NCI-H1436 treated with DMSO at 0.1 percent for 48 hours (cell line): ENCODE measurements at regions not wholly inside any gene's neighbourhood (a gene's known extent, or its start where the extent isn't known, plus 50 kb on each side); places are given as distances from the start of the nearest gene placed in this dataset.
A peak's percentile ranks its signal among the peaks of the same experiment; 100 is the strongest.

Source experiments
- DNase-seq: peaks from one replicate; lab custom pipeline; 2025; lab: John Stamatoyannopoulos, UW

GRCh38 chr11:131300439-131300717 is 70.0 kb upstream of the NTM start:
- DNase-seq, result no peak

- no peak for DNase-seq
These were observed 69.1 kb upstream of the NTM start for GRCh38 chr11:131301306-131301705.

DNA sequence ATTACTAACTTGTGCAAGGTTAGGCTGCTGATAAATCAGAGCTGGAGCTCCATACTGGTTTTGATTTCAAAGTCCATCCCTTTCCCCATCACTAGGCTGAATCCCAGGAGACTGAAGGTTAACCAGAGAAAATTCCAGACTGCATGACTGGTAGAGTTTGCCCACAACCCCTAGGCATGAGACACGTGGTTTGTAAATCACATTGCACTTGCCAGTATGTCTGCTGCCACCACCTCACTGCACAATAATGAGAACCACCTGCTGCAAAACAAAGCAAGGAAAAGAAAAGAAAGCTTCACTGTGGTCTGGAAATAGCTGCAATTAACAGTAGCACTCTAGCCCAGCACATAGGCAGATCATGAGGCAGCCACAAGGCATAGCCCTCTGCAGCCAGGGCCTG is 67.6 kb upstream of the NTM start:
- DNase-seq, result no peak

- no peak for DNase-seq
These were observed 66.8 kb upstream of the NTM start for GRCh38 chr11:131303611-131304119.

DNA sequence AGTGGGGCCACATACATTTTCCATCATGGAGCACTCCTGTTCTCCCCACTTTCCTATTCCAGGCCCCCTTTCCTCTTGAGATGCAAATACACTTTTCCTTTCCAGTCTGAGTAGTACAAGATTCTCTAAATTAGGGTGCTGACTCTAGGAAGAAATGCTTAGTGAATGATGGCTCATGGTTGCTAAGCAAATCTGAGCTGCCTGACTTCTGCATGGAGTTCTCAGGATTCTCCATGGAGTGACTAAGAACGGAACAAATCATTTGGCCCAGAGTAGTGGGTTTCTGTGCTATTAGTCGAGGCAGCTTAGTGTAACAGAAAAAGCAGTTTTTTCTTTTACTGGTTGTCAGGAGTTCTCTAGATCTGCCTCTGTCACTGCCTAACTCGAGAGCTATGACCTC is 65.4 kb upstream of the NTM start:
- no peak for DNase-seq

- no peak for DNase-seq
These were observed 62.9 kb upstream of the NTM start for GRCh38 chr11:131307506-131307905.

GRCh38 chr11:131309776-131310175 is 60.6 kb upstream of the NTM start:
- DNase-seq, result no peak

- DNase-seq, result peak; percentile 83
These were observed 58.5 kb upstream of the NTM start for GRCh38 chr11:131311776-131312514.
